HG02870 (cell line): ENCODE measurements at regions not wholly inside any gene's neighbourhood (a gene's known extent, or its start where the extent isn't known, plus 50 kb on each side); places are given as distances from the start of the nearest gene placed in this dataset.
"Not testable (repeated sequence)": the region's sequence is repeated elsewhere in the genome, so short reads cannot be mapped to it uniquely, and the experiment has no call there.

Source experiments
- ATAC-seq: cut with Tn5 transposase; IDR thresholded peaks from one replicate; pipeline ENCODE4 v1.9.1; 2021; ENCODE audit warnings: mild to moderate bottlenecking, moderate library complexity; ENCODE audit not compliant: unreplicated experiment

GRCh38 chr18:78460558-78460957 lies 519.1 kb upstream of the SALL3 start:
- ATAC-seq = no peak

DNA sequence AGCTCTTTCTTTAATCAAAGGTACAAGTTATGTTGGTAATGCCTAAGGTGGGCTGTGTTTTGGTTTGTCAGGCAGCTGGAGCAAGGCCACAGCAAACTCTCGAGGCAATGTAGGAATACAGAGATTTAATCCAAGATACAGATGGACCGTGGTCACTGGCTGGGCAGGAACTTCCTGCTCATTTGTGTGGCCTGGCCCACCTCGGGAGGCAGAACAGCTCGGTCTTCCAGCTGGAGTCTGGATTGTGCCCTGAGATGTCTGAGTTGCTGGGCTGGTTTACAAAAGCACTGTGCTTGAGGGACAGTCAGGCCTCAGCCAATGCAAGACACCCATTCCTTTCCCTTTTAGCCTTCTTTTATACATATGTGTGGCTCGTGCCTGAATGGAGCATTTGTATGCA lies 506.1 kb upstream of the SALL3 start:
- ATAC-seq = no peak

DNA sequence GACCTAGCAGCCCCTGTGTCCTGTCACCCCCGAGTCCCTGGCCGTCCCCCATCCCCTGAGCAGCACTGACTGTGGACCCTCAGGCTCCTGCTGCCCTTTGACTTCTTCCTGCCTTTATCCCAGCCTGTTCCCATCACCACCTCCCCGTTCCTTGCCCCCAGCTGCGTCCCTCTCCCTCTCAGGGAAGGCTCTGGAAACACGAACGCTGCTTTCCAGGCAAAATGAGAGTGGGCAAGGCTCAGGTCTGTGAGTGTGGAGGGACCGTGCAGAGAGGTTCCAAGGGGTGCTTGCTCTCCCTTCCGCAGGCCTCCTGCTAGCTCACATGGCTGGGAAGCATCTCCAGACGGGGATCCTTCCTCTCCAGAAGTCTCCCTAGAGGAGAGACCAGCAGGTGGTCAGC lies 501.8 kb upstream of the SALL3 start:
- ATAC-seq = no peak

DNA sequence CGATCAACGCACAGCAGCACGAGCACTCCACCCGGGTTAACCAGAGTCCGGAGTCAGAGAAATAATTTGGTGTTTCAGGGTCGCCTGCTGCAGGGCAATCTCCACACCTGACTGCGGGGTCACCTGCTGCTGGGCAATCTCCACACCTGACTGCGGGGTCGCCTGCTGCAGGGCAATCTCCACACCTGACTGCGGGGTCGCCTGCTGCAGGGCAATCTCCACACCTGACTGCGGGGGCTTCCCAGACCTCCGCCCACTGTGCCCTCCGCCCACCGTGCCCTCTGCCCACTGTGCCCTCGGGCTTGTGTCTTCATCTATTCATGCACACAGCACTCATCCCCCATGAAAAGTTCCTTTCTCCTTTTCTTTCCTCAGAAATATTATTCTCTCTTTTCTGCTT lies 500.2 kb upstream of the SALL3 start:
- no peak for ATAC-seq

DNA sequence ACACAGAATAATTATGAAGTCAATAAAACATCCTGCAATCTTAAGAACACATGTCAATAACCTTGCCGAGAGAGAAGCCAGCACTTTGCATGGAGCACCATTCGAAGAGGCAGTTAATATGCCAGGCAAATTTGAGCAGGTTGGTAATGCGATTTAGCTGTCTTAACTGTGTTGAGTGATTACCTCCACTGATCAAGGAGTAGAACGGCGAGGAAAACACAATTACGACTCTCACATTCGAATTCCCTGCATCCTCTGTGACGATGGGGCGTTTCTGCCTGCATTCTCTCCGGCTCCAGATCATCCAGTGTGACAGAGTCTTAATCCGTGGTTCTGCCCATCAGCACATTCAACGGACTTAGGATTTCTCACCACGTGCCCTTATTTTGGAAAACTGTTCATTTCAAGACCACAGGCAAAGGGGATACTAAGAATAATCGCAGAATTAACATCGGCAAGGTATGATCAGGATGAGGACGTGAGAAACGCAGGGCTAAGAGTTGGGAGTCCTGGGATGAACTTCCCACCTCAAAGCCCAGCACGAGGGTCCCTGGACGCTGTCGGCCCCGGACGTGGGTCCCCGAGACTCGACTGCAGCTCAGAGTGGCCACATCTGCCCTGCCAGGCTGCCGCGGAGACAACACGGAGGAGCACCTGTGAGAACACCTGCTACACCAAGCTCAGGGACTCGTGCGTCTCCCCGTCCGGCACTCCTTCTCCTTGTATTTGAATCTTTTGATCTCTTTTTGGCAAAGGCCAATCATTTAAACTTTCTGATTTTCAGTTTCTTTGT lies 499.2 kb upstream of the SALL3 start:
- ATAC-seq = no peak

GRCh38 chr18:78482378-78482777 lies 497.2 kb upstream of the SALL3 start:
- no peak for ATAC-seq

DNA sequence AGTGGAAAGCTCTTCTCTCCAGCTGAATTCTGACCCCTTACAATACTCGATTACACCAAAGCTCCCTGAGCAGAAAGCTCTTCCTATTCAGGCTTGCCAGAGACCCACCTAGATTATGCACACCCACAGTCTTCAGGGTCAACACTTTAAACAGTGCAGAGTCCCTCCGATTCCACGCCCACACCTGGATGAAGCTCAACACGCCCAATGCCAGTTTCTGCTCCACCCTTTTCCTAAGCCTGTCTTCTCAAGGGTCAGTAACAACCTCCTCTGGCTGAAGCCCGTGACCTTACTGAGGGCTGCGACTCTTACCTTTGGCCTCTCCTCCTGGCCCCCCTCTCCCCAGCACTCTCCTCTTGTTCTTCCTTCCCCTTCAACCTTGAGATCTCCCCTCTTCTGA lies 492.0 kb upstream of the SALL3 start:
- no peak for ATAC-seq

DNA sequence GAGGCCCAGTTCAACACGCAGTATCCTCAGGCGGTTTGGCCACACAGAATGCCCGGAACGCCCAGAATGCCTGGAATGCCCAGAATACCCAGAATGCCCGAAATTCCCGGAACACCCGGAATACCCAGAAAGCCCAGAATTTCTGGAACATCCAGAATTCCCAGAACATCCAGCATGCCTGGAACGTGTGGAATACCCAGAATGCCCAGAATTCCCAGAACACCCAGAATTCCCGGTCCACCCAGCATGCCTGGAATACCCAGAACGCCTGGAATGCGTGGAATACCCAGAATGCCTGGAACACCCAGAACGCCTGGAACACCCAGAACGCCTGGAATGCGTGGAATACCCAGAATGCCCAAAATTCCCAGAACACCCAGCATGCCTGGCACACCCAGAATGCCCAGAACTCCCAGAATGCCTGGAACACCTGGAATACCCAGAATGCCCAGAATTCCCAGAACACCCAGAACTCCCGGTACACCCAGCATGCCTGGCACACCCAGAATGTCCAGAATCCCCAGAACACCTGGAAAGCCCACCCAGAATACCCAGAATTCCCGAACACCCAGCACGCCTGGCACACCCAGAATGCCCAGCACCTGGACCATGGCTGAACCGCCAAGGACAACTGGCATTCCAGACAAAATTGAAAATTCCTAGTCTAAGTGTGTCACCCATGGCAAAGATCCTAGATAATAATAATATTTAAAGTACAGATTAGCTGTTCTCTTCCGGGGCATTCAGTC lies 487.4 kb upstream of the SALL3 start:
- no peak for ATAC-seq

GRCh38 chr18:78492813-78493371 lies 486.7 kb upstream of the SALL3 start:
- ATAC-seq = no peak

DNA sequence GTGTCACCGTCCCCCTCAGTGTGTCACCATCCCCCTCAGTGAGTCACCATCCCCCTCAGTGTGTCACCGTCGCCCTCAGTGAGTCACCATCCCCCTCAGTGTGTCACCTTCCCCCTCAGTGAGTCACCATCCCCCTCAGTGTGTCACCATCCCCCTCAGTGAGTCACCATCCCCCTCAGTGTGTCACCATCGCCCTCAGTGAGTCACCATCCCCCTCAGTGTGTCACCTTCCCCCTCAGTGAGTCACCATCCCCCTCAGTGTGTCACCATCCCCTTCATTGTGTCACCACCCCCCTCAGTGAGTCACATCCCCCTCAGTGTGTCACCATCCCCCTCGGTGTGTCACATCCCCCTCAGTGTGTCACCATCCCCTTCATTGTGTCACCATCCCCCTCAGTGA lies 486.1 kb upstream of the SALL3 start:
- not testable (repeated sequence) for ATAC-seq

- no peak for ATAC-seq
These were observed 485.2 kb upstream of the SALL3 start for GRCh38 chr18:78494204-78495085.

DNA sequence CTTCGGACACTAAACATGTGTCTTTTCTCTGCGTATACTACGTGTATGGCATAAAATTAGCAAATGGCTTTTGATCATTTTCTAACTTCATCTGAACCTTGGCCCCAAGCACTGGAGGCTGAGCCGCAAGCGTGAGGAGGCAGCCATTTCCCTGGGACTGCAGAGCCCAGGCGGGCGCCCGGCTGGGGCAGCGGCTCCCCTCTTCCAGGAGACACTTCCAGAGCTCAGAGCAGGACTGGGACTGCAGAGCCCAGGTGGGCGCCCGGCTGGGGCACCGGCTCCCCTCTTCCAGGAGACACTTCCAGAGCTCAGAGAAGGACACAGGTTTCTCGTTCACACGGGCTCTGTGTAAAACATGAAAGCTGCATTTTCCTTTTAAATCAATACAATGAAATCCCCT lies 484.1 kb upstream of the SALL3 start:
- no peak for ATAC-seq

DNA sequence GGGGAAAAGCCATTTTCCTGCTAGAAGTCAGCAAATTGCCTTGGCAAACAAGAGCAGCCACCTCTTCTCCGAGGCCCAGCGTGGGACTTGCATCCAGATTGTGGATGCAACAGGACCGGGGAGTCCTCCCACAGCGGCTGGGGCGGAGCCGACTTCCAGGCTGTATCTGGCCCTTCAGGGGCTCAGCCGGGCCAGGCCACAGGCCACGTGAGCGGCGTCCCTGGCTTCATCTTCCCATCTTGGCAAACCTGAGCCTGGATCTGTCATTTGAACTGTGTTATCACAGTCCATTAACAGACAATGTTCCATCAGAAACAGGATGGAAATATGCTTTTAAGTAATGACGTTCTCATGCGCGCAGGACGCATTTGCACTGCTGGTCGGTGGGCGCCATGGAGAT lies 483.5 kb upstream of the SALL3 start:
- no peak for ATAC-seq

- ATAC-seq = no peak
These were observed 482.0 kb upstream of the SALL3 start for GRCh38 chr18:78497641-78498040.

DNA sequence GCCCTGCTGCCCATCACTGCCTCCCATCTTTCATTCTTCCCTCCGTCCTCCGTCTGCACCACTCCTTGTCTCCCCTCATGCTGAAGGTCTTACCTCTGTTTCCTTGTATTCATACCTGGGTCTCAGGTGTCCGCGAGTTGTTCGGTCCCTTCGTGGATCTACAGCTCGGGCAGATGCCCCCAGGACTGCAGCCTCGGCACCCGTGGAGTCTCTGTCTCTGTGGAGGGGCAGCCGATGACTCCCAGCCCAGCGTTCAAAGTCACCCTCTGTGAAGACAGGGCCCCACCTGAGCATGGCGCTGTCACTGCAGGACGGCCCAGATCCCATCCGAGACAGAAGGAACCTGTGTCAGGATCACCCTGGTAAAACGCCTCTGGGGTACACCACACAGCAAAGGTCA lies 480.0 kb upstream of the SALL3 start:
- no peak for ATAC-seq

DNA sequence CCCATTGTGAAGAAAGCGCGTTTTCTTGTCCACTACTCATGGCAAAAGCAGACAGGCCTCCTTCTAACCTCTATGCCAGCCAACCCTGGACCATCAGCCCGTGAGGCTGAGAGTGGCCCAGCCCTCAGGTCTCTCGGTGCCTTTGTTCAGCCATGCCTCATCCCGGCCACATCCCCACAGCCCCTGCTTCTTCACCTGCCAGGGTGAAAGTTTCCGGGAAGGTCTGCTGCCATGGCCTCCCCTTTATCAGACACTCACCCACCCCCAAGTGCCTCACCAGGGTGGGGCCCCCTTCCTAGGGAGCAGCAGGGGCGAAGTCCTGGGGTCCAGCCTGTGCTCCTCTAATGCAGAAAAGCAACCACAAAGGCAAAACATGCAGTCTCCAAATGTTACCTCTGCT lies 478.4 kb upstream of the SALL3 start:
- no peak for ATAC-seq

- ATAC-seq = no peak
These were observed 476.5 kb upstream of the SALL3 start for GRCh38 chr18:78503129-78503528.

GRCh38 chr18:78505851-78506461 lies 473.7 kb upstream of the SALL3 start:
- no peak for ATAC-seq

- ATAC-seq = no peak
These were observed 472.4 kb upstream of the SALL3 start for GRCh38 chr18:78507217-78507616.

GRCh38 chr18:78508228-78508824 lies 471.3 kb upstream of the SALL3 start:
- ATAC-seq = not testable (repeated sequence)
